KMS-11 (cell line): ENCODE measurements at regions not wholly inside any gene's neighbourhood (a gene's known extent, or its start where the extent isn't known, plus 50 kb on each side); places are given as distances from the start of the nearest gene placed in this dataset.
"Not testable (repeated sequence)": the region's sequence is repeated elsewhere in the genome, so short reads cannot be mapped to it uniquely, and the experiment has no call there.

Experiments
- H2AFZ ChIP-seq: fragments of 200-600 bp; sonication (generic); 2 replicates; pipeline ENCODE4 v1.6.1; 2016; ENCODE audit warnings: antibody characterized with exemption, mixed run types, low read depth
- H3K27ac ChIP-seq: fragments of 200-600 bp; sonication (generic); 2 replicates; pipeline ENCODE4 v1.6.1; 2016; ENCODE audit warnings: mild to moderate bottlenecking, mixed run types
- H3K27me3 ChIP-seq: fragments of 200-600 bp; sonication (generic); 2 replicates; pipeline ENCODE4 v1.6.1; 2017; ENCODE audit warnings: mild to moderate bottlenecking, low read depth, mixed run types, moderate library complexity; ENCODE audit not compliant: insufficient read depth
- H3K36me3 ChIP-seq: fragments of 200-600 bp; sonication (generic); 2 replicates; pipeline ENCODE4 v1.6.1; 2017; ENCODE audit warnings: mild to moderate bottlenecking, mixed run types; ENCODE audit not compliant: insufficient read depth
- H3K4me1 ChIP-seq: fragments of 200-600 bp; sonication (generic); 2 replicates; pipeline ENCODE4 v1.6.1; 2016; ENCODE audit warnings: mild to moderate bottlenecking, low read depth, mixed run types; ENCODE audit not compliant: poor library complexity, severe bottlenecking
- H3K4me2 ChIP-seq: fragments of 200-600 bp; sonication (generic); 2 replicates; pipeline ENCODE4 v1.7.0; 2016; ENCODE audit warnings: mild to moderate bottlenecking, mixed run types
- H3K4me3 ChIP-seq: fragments of 200-600 bp; sonication (generic); IDR thresholded peaks from 2 replicates; pipeline ENCODE4 v1.6.1; 2017; ENCODE audit warnings: low read depth, low read length, mixed read lengths; ENCODE audit not compliant: insufficient read depth
- H3K79me2 ChIP-seq: fragments of 200-600 bp; sonication (generic); 2 replicates; pipeline ENCODE4 v1.6.1; 2016; ENCODE audit warnings: low read depth, mixed run types; ENCODE audit not compliant: insufficient read depth
- H3K9ac ChIP-seq: fragments of 200-600 bp; sonication (generic); 2 replicates; pipeline ENCODE4 v1.6.1; 2016; ENCODE audit warnings: mild to moderate bottlenecking, mixed run types
- H4K20me1 ChIP-seq: fragments of 200-600 bp; sonication (generic); 2 replicates; pipeline ENCODE4 v1.6.1; 2016; ENCODE audit warnings: mild to moderate bottlenecking, mixed run types; ENCODE audit not compliant: insufficient read depth
- CTCF ChIP-seq: fragments of 200-600 bp; sonication (generic); conservative IDR thresholded peaks from 2 replicates; pipeline ENCODE4 v1.6.1; 2017; ENCODE audit warnings: low read depth, mild to moderate bottlenecking, antibody characterized with exemption, low read length, moderate library complexity, mixed read lengths

- Histone ChIP-seq H3K36me3 (no peaks in the 10 kb centered on the region), H4K20me1 (no peaks in the 10 kb centered on the region), H3K79me2 (no peaks in the 10 kb centered on the region), H3K4me1 (no peaks in the 10 kb centered on the region), H3K27me3 (no peaks in the 10 kb centered on the region), H2AFZ (peak overlapping the region; percentile 39; the same call in 1 of the 2 replicates), H3K9ac (no peak overlapping the region), H3K4me3 (no peak overlapping the region), H3K4me2 (0 out of 2 replicates have a peak overlapping the region, but pooled peaks have one; percentile 1), H3K27ac (no peak overlapping the region)
- peak; percentile 93 for TF ChIP-seq CTCF
Measured at GRCh38 chr18:961644-962355, 57.1 kb downstream of the ADCYAP1 start.

DNA sequence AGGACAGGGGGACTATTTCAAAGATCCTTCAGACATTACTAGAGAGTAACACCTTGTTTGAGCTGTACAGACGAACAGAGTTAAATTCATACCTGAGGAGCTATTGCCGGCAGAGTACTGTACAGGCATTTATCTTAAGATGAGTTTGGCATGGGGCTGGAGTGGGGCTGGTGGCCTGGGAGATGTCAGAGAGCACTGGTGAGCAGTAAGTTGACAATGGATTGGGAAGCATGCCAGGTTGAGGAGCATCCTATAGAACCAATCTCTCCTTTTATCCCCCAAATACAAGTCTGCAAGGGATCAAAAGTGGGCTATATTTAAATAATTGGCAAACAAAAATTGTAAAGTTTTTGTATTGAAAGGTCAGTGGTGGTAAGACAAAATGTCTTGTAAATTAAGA lies 58.6 kb downstream of the ADCYAP1 start:
- no peak overlapping the region for H3K27ac ChIP-seq
- no peak for TF ChIP-seq CTCF

GRCh38 chr18:965921-966758 lies 61.5 kb downstream of the ADCYAP1 start:
- Histone ChIP-seq H4K20me1 (no peaks in the 10 kb centered on the region), H3K27me3 (no peaks in the 10 kb centered on the region), H3K9ac (no peak overlapping the region), H3K4me3 (no peak overlapping the region), H3K27ac (no peak overlapping the region), H2AFZ (no peak overlapping the region), H3K79me2 (no peaks in the 10 kb centered on the region), H3K4me2 (no peak overlapping the region), H3K36me3 (no peaks in the 10 kb centered on the region), H3K4me1 (no peaks in the 10 kb centered on the region)
- TF ChIP-seq CTCF: no peak

More for the DNA sequence above, 58.6 kb downstream of the ADCYAP1 start:
- H3K4me2 ChIP-seq: no peak overlapping the region
- no peaks in the 10 kb centered on the region for H4K20me1 ChIP-seq
- no peak overlapping the region for H2AFZ ChIP-seq
- no peaks in the 10 kb centered on the region for H3K36me3 ChIP-seq
- no peaks in the 10 kb centered on the region for H3K4me1 ChIP-seq
- no peaks in the 10 kb centered on the region for H3K79me2 ChIP-seq
- no peak overlapping the region for H3K9ac ChIP-seq
- no peak overlapping the region for H3K4me3 ChIP-seq
- no peaks in the 10 kb centered on the region for H3K27me3 ChIP-seq

GRCh38 chr18:966759-967576 lies 62.3 kb downstream of the ADCYAP1 start:
- Histone ChIP-seq H4K20me1 (no peaks in the 10 kb centered on the region), H3K27me3 (no peaks in the 10 kb centered on the region), H3K36me3 (no peaks in the 10 kb centered on the region), H3K4me1 (no peaks in the 10 kb centered on the region), H3K4me3 (no peak overlapping the region), H3K27ac (no peak overlapping the region), H3K9ac (no peak overlapping the region), H3K79me2 (no peaks in the 10 kb centered on the region), H2AFZ (no peak overlapping the region), H3K4me2 (no peak overlapping the region)
- TF ChIP-seq CTCF: no peak

GRCh38 chr18:968910-969309 lies 64.2 kb downstream of the ADCYAP1 start:
- not testable (repeated sequence) for H3K4me3 ChIP-seq, H3K4me2 ChIP-seq, H3K36me3 ChIP-seq, H2AFZ ChIP-seq, H3K4me1 ChIP-seq, H4K20me1 ChIP-seq, H3K27me3 ChIP-seq, H3K27ac ChIP-seq, H3K9ac ChIP-seq, H3K79me2 ChIP-seq

- not testable (repeated sequence) for H3K4me2 ChIP-seq, H3K27ac ChIP-seq, H3K79me2 ChIP-seq, H3K4me1 ChIP-seq, H2AFZ ChIP-seq, H3K9ac ChIP-seq, H4K20me1 ChIP-seq, H3K4me3 ChIP-seq, H3K27me3 ChIP-seq, H3K36me3 ChIP-seq
Measured at GRCh38 chr18:969311-969710, 64.6 kb downstream of the ADCYAP1 start.
